ENCODE measurements at regions not wholly inside any gene's neighbourhood (a gene's known extent, or its start where the extent isn't known, plus 50 kb on each side); places are given as distances from the start of the nearest gene placed in this dataset.

GRCh38 chr12:38984388-38984787 lies 79.0 kb upstream of the CPNE8 start:
- no peaks in the 10 kb centered on the region for H3K27me3 ChIP-seq (ENCODE audit: insufficient read depth, low read depth, low read length)
- no peak overlapping the region for H3K9ac ChIP-seq (ENCODE audit: low read length)
- H2AFZ ChIP-seq (ENCODE audit: low read depth, low read length) = no peak overlapping the region
- H3K9me2 ChIP-seq (ENCODE audit: insufficient read depth, low read length) = no peaks in the 10 kb centered on the region
- no peaks in the 10 kb centered on the region for H4K20me1 ChIP-seq (ENCODE audit: insufficient read depth)
- no peak overlapping the region for H3K4me2 ChIP-seq (ENCODE audit: low read length)
- H3K9me3 ChIP-seq (ENCODE audit: low read length) = no peaks in the 10 kb centered on the region
- no peaks in the 10 kb centered on the region for H3F3A ChIP-seq (ENCODE audit: insufficient read depth, low read length, poor library complexity, severe bottlenecking)
- H3K36me3 ChIP-seq (ENCODE audit: insufficient read depth, low read length) = no peaks in the 10 kb centered on the region
- TF ChIP-seq RAD21 (conservative IDR thresholded peaks at IDR 0.05) (no peak), TAF1 (IDR thresholded peaks at IDR 0.05; ENCODE audit: low read depth) (no peak), MXI1 (conservative IDR thresholded peaks at IDR 0.05; ENCODE audit: poor library complexity, severe bottlenecking) (no peak), EZH2 (IDR thresholded peaks at IDR 0.05; ENCODE audit: borderline replicate concordance, insufficient read depth, low read length, poor library complexity, severe bottlenecking) (no peak), EP300 (conservative IDR thresholded peaks at IDR 0.05; ENCODE audit: poor library complexity, severe bottlenecking) (no peak), CTCF (IDR thresholded peaks at IDR 0.05; ENCODE audit: poor library complexity, severe bottlenecking) (no peak), POLR2AphosphoS5 (IDR thresholded peaks at IDR 0.05) (no peak), SMC3 (conservative IDR thresholded peaks at IDR 0.05; ENCODE audit: poor library complexity) (no peak), REST (IDR thresholded peaks at IDR 0.05; ENCODE audit: borderline replicate concordance) (no peak)
- no peaks in the 10 kb centered on the region for H3K79me2 ChIP-seq (replicated peaks; ENCODE audit: insufficient read depth, low read length)
- no peak overlapping the region for H3K4me3 ChIP-seq (ENCODE audit: low read length)
- no peak overlapping the region for H3K27ac ChIP-seq (ENCODE audit: low read length)

DNA sequence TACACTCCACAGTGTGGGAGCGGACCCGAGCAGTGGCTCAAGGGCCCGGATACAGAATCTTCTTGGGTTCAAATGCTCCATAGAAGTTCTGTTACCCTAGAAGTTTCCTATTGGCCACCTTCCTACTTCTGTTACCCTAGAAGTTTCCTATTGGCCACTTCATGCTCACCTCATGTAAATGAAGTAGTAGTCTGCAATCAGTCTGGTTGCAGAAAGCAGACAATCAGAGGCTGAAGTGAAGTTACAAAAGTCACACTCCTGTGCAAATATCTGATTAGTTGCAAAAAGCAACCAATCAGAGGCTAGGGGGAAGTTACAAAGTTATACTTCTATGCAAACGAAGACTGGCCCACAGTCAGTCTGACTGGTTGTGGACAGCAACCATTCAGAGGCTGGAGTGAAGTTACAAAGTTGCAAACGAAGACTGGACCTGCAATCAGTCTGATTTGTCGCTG lies 77.8 kb upstream of the CPNE8 start:
- no peaks in the 10 kb centered on the region for H3K9me3 ChIP-seq (ENCODE audit: low read length)
- TF ChIP-seq EZH2 (IDR thresholded peaks at IDR 0.05; ENCODE audit: borderline replicate concordance, insufficient read depth, low read length, poor library complexity, severe bottlenecking) (no peak), POLR2AphosphoS5 (IDR thresholded peaks at IDR 0.05) (no peak), REST (IDR thresholded peaks at IDR 0.05; ENCODE audit: borderline replicate concordance) (no peak), SMC3 (conservative IDR thresholded peaks at IDR 0.05; ENCODE audit: poor library complexity) (no peak), TAF1 (IDR thresholded peaks at IDR 0.05; ENCODE audit: low read depth) (no peak), RAD21 (conservative IDR thresholded peaks at IDR 0.05) (no peak), EP300 (conservative IDR thresholded peaks at IDR 0.05; ENCODE audit: poor library complexity, severe bottlenecking) (no peak), MXI1 (conservative IDR thresholded peaks at IDR 0.05; ENCODE audit: poor library complexity, severe bottlenecking) (no peak), CTCF (IDR thresholded peaks at IDR 0.05; ENCODE audit: poor library complexity, severe bottlenecking) (no peak)

More for the DNA sequence above, 77.8 kb upstream of the CPNE8 start:
- H3K4me3 ChIP-seq (ENCODE audit: low read length) = no peak overlapping the region
- no peak overlapping the region for H3K27ac ChIP-seq (ENCODE audit: low read length)
- H2AFZ ChIP-seq (ENCODE audit: low read depth, low read length) = no peak overlapping the region
- no peaks in the 10 kb centered on the region for H4K20me1 ChIP-seq (ENCODE audit: insufficient read depth)
- H3K9me2 ChIP-seq (ENCODE audit: insufficient read depth, low read length) = no peaks in the 10 kb centered on the region
- no peak overlapping the region for H3K4me2 ChIP-seq (ENCODE audit: low read length)
- no peaks in the 10 kb centered on the region for H3K36me3 ChIP-seq (ENCODE audit: insufficient read depth, low read length)
- no peak overlapping the region for H3K9ac ChIP-seq (ENCODE audit: low read length)
- no peaks in the 10 kb centered on the region for H3F3A ChIP-seq (ENCODE audit: insufficient read depth, low read length, poor library complexity, severe bottlenecking)
- no peaks in the 10 kb centered on the region for H3K27me3 ChIP-seq (ENCODE audit: insufficient read depth, low read depth, low read length)
- H3K79me2 ChIP-seq (replicated peaks; ENCODE audit: insufficient read depth, low read length) = no peaks in the 10 kb centered on the region
